Parathyroid adenoma (tissue), 2 donors: ENCODE measurements at regions not wholly inside any gene's neighbourhood (a gene's known extent, or its start where the extent isn't known, plus 50 kb on each side); places are given as distances from the start of the nearest gene placed in this dataset.

ENCODE experiments used
- H2AFZ ChIP-seq: fragments of 300-600 bp; sonication (generic); one replicate; pipeline ENCODE4 v1.7.0; 2017; ENCODE audit warnings: antibody characterized with exemption, mild to moderate bottlenecking
- H3K27ac ChIP-seq: fragments of 300-600 bp; sonication (generic); one replicate; pipeline ENCODE4 v1.7.0; 2017
- H3K27me3 ChIP-seq: fragments of 300-600 bp; sonication (generic); one replicate; pipeline ENCODE4 v1.7.0; 2017; ENCODE audit warnings: low read length; ENCODE audit not compliant: control insufficient read depth, insufficient read depth
- H3K36me3 ChIP-seq: fragments of 300-600 bp; sonication (generic); one replicate; pipeline ENCODE4 v1.7.0; 2017; ENCODE audit warnings: low read length; ENCODE audit not compliant: control insufficient read depth, insufficient read depth
- H3K4me1 ChIP-seq: fragments of 300-600 bp; sonication (generic); one replicate; pipeline ENCODE4 v1.7.0; 2017; ENCODE audit warnings: control low read depth
- H3K4me2 ChIP-seq: fragments of 300-600 bp; sonication (generic); one replicate; pipeline ENCODE4 v1.7.0; 2017; ENCODE audit warnings: low read length
- H3K4me3 ChIP-seq: fragments of 300-600 bp; sonication (generic); one replicate; pipeline ENCODE4 v1.7.0; 2017; ENCODE audit warnings: low read depth, low read length
- H3K79me2 ChIP-seq: fragments of 300-600 bp; sonication (generic); one replicate; pipeline ENCODE4 v1.7.0; 2017; ENCODE audit warnings: control low read depth
- H3K9ac ChIP-seq: fragments of 300-600 bp; sonication (generic); one replicate; pipeline ENCODE4 v1.7.0; 2017; ENCODE audit warnings: mild to moderate bottlenecking
- H3K9me3 ChIP-seq: fragments of 300-600 bp; sonication (generic); one replicate; pipeline ENCODE4 v1.7.0; 2017; ENCODE audit warnings: low read length; ENCODE audit not compliant: control insufficient read depth
- TF ChIP-seq, protein P1 (sequence below): fragments of 300-600 bp; sonication (generic); IDR thresholded peaks from one replicate; pipeline ENCODE4 v1.7.0; 2017; ENCODE audit warnings: antibody characterized with exemption, mild to moderate bottlenecking
- donor health status: primary hyperparathyroidism.

DNA sequence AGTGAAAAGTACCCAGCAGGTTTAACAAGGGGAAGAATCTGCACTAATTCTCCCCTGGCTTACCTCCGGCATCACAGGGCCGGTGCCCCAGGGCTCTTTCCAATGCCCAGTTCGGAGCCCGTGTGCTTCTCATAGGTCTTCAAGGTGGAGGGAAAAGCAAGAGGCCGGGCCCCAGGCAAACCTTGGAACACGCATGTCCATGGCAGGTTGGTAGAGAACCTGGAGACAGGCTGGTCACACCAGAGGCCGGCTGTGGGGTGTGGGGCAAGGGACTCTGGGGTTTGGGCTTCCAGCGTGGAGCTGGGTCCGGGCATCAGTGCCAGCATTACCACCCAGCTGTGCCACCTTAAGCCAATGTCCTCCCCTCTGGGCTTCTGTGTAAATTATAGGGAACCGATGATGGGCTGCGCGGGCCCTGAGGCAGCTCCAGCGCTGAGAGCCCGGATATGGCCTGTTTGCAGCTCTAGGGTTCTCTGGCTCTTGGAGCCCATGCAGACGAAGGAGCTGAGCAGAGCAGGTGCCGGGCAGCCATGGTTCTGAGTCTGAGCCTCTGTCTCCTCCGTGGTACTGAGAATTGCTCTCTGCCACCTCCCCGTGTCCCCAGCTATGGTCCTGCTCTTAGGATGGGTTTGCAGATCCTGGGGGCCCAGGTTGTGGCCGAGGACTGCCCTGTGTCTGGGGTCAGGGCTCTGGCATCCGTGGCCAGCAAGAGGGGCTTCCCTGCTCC lies 197.0 kb upstream of the C14orf180 start:
- H3K4me1 ChIP-seq = no peaks in the 10 kb centered on the region
- no peak overlapping the region for H3K27ac ChIP-seq
- no peak overlapping the region for H3K9ac ChIP-seq
- H2AFZ ChIP-seq = no peak overlapping the region
- H3K27me3 ChIP-seq = no peaks in the 10 kb centered on the region
- no peaks in the 10 kb centered on the region for H3K9me3 ChIP-seq
- H3K79me2 ChIP-seq = no peaks in the 10 kb centered on the region
- no peak overlapping the region for H3K4me2 ChIP-seq
- H3K4me3 ChIP-seq = no peak overlapping the region
- TF ChIP-seq, protein P1, sequence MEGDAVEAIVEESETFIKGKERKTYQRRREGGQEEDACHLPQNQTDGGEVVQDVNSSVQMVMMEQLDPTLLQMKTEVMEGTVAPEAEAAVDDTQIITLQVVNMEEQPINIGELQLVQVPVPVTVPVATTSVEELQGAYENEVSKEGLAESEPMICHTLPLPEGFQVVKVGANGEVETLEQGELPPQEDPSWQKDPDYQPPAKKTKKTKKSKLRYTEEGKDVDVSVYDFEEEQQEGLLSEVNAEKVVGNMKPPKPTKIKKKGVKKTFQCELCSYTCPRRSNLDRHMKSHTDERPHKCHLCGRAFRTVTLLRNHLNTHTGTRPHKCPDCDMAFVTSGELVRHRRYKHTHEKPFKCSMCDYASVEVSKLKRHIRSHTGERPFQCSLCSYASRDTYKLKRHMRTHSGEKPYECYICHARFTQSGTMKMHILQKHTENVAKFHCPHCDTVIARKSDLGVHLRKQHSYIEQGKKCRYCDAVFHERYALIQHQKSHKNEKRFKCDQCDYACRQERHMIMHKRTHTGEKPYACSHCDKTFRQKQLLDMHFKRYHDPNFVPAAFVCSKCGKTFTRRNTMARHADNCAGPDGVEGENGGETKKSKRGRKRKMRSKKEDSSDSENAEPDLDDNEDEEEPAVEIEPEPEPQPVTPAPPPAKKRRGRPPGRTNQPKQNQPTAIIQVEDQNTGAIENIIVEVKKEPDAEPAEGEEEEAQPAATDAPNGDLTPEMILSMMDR = no peak
- H3K36me3 ChIP-seq = no peaks in the 10 kb centered on the region

DNA sequence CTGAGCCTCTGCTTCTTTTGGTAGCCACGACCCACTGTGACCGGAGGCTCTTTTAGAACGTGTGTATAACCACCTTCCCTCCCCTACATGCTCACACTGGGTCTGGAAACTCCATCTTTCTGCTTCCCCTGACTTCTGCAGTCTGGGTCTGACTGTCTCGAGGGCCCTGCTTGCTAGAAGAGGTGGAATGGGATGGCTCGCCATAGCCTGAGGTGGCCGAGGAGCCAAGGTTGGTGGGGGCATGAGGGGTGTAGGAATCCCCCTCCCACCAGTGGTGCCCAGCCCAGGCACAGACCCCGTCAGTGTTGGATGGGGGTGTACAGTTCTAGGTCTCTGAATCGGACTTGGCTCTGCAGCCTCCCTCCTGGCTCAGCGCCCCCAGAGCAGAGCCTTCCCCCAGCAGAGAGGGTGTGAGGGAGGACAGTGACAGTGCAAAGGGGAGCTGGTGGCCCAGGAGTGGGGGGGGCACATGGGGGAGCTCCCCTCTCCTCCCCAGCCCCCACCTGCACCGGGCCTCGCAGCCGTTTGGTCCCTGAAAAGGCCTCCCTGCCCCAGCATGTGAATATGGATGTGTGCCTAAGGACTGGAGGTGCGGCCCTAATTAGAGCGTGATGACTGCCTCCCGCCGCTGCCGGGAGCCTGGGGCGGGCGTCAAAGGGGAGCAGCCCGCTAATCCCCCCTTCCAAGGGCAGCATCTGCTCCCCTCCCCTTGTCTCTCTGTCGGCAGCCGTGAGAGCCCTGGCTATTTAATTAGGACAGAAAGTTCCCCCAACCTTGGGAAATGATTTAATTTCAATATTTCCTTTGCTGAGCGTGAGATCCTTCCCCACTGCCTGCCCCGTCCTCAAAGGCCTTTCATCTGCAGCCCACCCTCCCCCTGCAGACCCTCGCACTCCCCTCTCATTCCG lies 196.2 kb upstream of the C14orf180 start:
- Histone ChIP-seq H2AFZ (no peak overlapping the region), H3K4me3 (no peak overlapping the region), H3K4me2 (no peak overlapping the region), H3K9me3 (no peaks in the 10 kb centered on the region), H3K9ac (no peak overlapping the region), H3K27me3 (no peaks in the 10 kb centered on the region), H3K36me3 (no peaks in the 10 kb centered on the region), H3K4me1 (no peaks in the 10 kb centered on the region), H3K79me2 (no peaks in the 10 kb centered on the region), H3K27ac (no peak overlapping the region)
- TF ChIP-seq, protein P1 = no peak

DNA sequence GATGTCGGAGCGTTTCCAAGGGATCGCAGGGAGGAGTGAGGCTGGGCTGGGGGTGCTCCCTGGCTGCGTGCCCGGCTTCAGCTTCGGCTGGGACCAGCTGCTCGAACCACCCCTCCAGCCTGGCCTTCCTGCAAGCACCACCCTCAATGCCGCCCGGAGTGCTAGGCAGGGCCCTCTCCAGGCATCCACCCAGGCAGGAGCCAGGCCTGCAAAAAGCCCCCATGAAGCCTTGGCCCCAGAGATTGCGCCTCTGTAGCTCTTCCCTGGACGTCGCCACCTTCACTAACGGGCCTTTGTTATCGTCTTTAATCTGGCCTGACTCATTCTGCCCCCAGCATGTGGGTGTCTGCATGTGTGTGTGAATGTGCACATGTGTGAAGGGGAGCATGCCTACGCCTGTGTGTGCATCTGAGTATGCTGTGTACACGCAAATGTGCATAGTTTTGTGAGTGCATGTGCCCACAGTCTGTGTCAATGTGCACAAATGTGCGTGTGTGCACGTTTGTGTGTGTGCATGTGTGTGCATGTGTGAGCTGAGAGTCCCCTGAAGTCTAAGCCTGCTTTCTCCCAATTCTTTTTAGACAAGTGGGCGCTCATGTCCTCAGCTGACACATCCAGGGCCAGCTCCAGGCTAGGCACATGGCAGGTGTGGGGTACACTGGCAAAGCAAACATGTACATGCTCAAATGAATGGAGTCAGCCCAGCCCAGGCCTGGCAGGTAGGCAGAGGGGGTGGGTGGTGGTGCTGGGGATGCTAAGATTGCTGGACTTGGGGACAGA lies 195.4 kb upstream of the C14orf180 start:
- Histone ChIP-seq H3K9me3 (no peaks in the 10 kb centered on the region), H3K79me2 (no peaks in the 10 kb centered on the region), H2AFZ (no peak overlapping the region), H3K4me2 (no peak overlapping the region), H3K4me1 (no peaks in the 10 kb centered on the region), H3K9ac (no peak overlapping the region), H3K27me3 (no peaks in the 10 kb centered on the region), H3K27ac (no peak overlapping the region), H3K36me3 (no peaks in the 10 kb centered on the region), H3K4me3 (no peak overlapping the region)
- TF ChIP-seq, protein P1 = no peak

DNA sequence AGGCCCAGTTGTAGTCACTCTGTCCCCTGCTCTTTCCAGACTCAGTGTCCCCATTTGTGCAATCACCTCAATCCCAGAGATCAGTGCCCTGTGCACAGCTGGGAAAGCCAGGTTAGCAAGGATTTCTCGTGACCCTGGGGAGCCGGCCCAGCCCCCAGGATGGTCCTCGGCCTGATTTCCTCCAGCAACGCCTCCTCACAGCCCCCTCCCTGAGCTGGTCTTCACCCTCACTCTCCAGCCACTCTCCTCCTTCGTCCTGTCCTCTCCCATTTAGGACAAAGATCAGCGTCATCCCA lies 194.8 kb upstream of the C14orf180 start:
- Histone ChIP-seq H3K4me1 (no peaks in the 10 kb centered on the region), H3K9me3 (no peaks in the 10 kb centered on the region), H3K27ac (no peak overlapping the region), H3K27me3 (no peaks in the 10 kb centered on the region), H3K36me3 (no peaks in the 10 kb centered on the region), H3K4me2 (no peak overlapping the region), H3K4me3 (no peak overlapping the region), H3K9ac (no peak overlapping the region), H3K79me2 (no peaks in the 10 kb centered on the region), H2AFZ (no peak overlapping the region)
- TF ChIP-seq, protein P1 = no peak
